Neural cell (in vitro differentiated cells): ENCODE measurements at regions not wholly inside any gene's neighbourhood (a gene's known extent, or its start where the extent isn't known, plus 50 kb on each side); places are given as distances from the start of the nearest gene placed in this dataset.

Source experiments
- H2AFZ ChIP-seq: fragments of 200-600, 300-800 bp; sonication (generic), shearing (Covaris generic); 2 replicates; pipeline ENCODE4 v1.6.0; 2014; ENCODE audit warnings: low read depth, mild to moderate bottlenecking, antibody characterized with exemption, low read length, moderate library complexity
- H3F3A ChIP-seq: fragments of 200-600 bp; shearing (Covaris generic); 2 replicates; pipeline ENCODE4 v1.6.1; 2016; ENCODE audit warnings: mild to moderate bottlenecking, moderate library complexity, mixed read lengths, antibody characterized with exemption, low read length; ENCODE audit not compliant: insufficient read depth, poor library complexity, severe bottlenecking
- H3K27ac ChIP-seq: fragments of 200-600, 300-800 bp; sonication (generic), shearing (Covaris generic); 2 replicates; pipeline ENCODE4 v1.5.1; 2014; ENCODE audit warnings: mild to moderate bottlenecking, low read length, moderate library complexity
- H3K27me3 ChIP-seq: fragments of 300-800, 200-600 bp; sonication (generic), shearing (Covaris generic); 2 replicates; pipeline ENCODE4 v1.6.0; 2014; ENCODE audit warnings: mild to moderate bottlenecking, low read depth, low read length, moderate library complexity; ENCODE audit not compliant: insufficient read depth
- H3K36me3 ChIP-seq: fragments of 300-800, 200-600 bp; sonication (generic), shearing (Covaris generic); 2 replicates; pipeline ENCODE4 v1.5.1; 2014; ENCODE audit warnings: mild to moderate bottlenecking, antibody characterized with exemption, low read length, moderate library complexity; ENCODE audit not compliant: insufficient read depth
- H3K4me2 ChIP-seq: fragments of 300-800, 200-600 bp; sonication (generic), shearing (Covaris generic); 2 replicates; pipeline ENCODE4 v1.6.0; 2014; ENCODE audit warnings: mild to moderate bottlenecking, low read length
- H3K4me3 ChIP-seq: fragments of 300-800, 200-600 bp; sonication (generic), shearing (Covaris generic); 2 replicates; pipeline ENCODE4 v1.5.1; 2014; ENCODE audit warnings: mild to moderate bottlenecking, low read length, moderate library complexity
- H3K79me2 ChIP-seq: fragments of 200-600 bp; shearing (Covaris generic); replicated peaks from 2 replicates; pipeline ENCODE4 v1.6.0; 2014; ENCODE audit warnings: mild to moderate bottlenecking, low read length, moderate library complexity; ENCODE audit not compliant: insufficient read depth
- H3K9ac ChIP-seq: fragments of 300-800, 200-600 bp; sonication (generic), shearing (Covaris generic); 2 replicates; pipeline ENCODE4 v1.6.1; 2016; ENCODE audit warnings: mild to moderate bottlenecking, low read length, mixed read lengths
- H3K9me2 ChIP-seq: fragments of 200-600 bp; shearing (Covaris generic); 2 replicates; pipeline ENCODE4 v1.6.1; 2016; ENCODE audit warnings: mild to moderate bottlenecking, low read length, mixed read lengths; ENCODE audit not compliant: insufficient read depth
- H3K9me3 ChIP-seq: fragments of 200-600, 300-800 bp; sonication (generic), shearing (Covaris generic); 2 replicates; pipeline ENCODE4 v1.6.1; 2016; ENCODE audit warnings: mild to moderate bottlenecking, mixed run types, low read length, moderate library complexity, mixed read lengths
- H4K20me1 ChIP-seq: fragments of 200-600 bp; shearing (Covaris generic); 2 replicates; pipeline ENCODE4 v1.6.1; 2016; ENCODE audit warnings: mild to moderate bottlenecking, mixed run types; ENCODE audit not compliant: insufficient read depth
- CTCF ChIP-seq: fragments of 450-650 bp; IDR thresholded peaks from 2 replicates; pipeline ENCODE4 v1.5.1; 2014; ENCODE audit warnings: antibody characterized with exemption, mild to moderate bottlenecking, moderate library complexity; ENCODE audit not compliant: poor library complexity, severe bottlenecking
- EP300 ChIP-seq: fragments of 450-650 bp; conservative IDR thresholded peaks from 2 replicates; pipeline ENCODE4 v1.6.1; 2014; ENCODE audit warnings: antibody characterized with exemption, mild to moderate bottlenecking, moderate library complexity; ENCODE audit not compliant: poor library complexity, severe bottlenecking
- EZH2 ChIP-seq: fragments of 200-600, 300-800 bp; shearing (Covaris generic), sonication (generic); IDR thresholded peaks from 2 replicates; pipeline ENCODE4 v1.6.1; 2014; ENCODE audit warnings: antibody characterized with exemption, low read length, borderline replicate concordance, mild to moderate bottlenecking; ENCODE audit not compliant: insufficient read depth, poor library complexity, severe bottlenecking
- MXI1 ChIP-seq: fragments of 450-650 bp; conservative IDR thresholded peaks from 2 replicates; pipeline ENCODE4 v1.6.1; 2014; ENCODE audit warnings: antibody characterized with exemption, mild to moderate bottlenecking; ENCODE audit not compliant: poor library complexity, severe bottlenecking
- POLR2AphosphoS5 ChIP-seq: IDR thresholded peaks from 2 replicates; pipeline ENCODE4 v1.6.1; 2012
- RAD21 ChIP-seq: fragments of 450-650 bp; conservative IDR thresholded peaks from 2 replicates; pipeline ENCODE4 v1.6.1; 2014; ENCODE audit warnings: antibody characterized with exemption, mild to moderate bottlenecking, moderate library complexity
- REST ChIP-seq: IDR thresholded peaks from 2 replicates; pipeline ENCODE4 v1.6.1; 2012; ENCODE audit warnings: borderline replicate concordance
- SMC3 ChIP-seq: fragments of 450-650 bp; conservative IDR thresholded peaks from 2 replicates; pipeline ENCODE4 v1.6.1; 2014; ENCODE audit warnings: antibody characterized with exemption, mild to moderate bottlenecking, moderate library complexity; ENCODE audit not compliant: poor library complexity
- TAF1 ChIP-seq: IDR thresholded peaks from 2 replicates; pipeline ENCODE4 v1.6.1; 2012; ENCODE audit warnings: low read depth

- no peak overlapping the region for H3K9ac ChIP-seq
- H3K27me3 ChIP-seq = no peaks in the 10 kb centered on the region
- H3K4me2 ChIP-seq = no peak overlapping the region
- H3K79me2 ChIP-seq = no peaks in the 10 kb centered on the region
- H3K4me3 ChIP-seq = no peak overlapping the region
- no peak overlapping the region for H3K27ac ChIP-seq
- no peaks in the 10 kb centered on the region for H3K9me3 ChIP-seq
- H3K9me2 ChIP-seq = no peaks in the 10 kb centered on the region
- TF ChIP-seq SMC3 (no peak), RAD21 (no peak), CTCF (no peak), EZH2 (no peak), MXI1 (no peak), REST (no peak), EP300 (no peak), TAF1 (no peak), POLR2AphosphoS5 (no peak)
- no peaks in the 10 kb centered on the region for H4K20me1 ChIP-seq
- no peaks in the 10 kb centered on the region for H3K36me3 ChIP-seq
- H3F3A ChIP-seq = no peaks in the 10 kb centered on the region
- H2AFZ ChIP-seq = no peak overlapping the region
These were observed 141.3 kb upstream of the NCAM2 start for GRCh38 chr21:20856926-20857325.

GRCh38 chr21:20874202-20874601 lies 124.0 kb upstream of the NCAM2 start:
- H3K79me2 ChIP-seq = no peaks in the 10 kb centered on the region

More at GRCh38 chr21:20874202-20874601, 124.0 kb upstream of the NCAM2 start:
- H3F3A ChIP-seq = no peaks in the 10 kb centered on the region
- no peaks in the 10 kb centered on the region for H4K20me1 ChIP-seq
- H3K4me2 ChIP-seq = no peak overlapping the region
- no peaks in the 10 kb centered on the region for H3K9me2 ChIP-seq
- no peaks in the 10 kb centered on the region for H3K9me3 ChIP-seq
- no peaks in the 10 kb centered on the region for H3K27me3 ChIP-seq
- H3K36me3 ChIP-seq = no peaks in the 10 kb centered on the region
- no peak overlapping the region for H3K9ac ChIP-seq
- H3K4me3 ChIP-seq = no peak overlapping the region
- H3K27ac ChIP-seq = no peak overlapping the region
- H2AFZ ChIP-seq = no peak overlapping the region
- no peak for TF ChIP-seq EP300
- no peak for TF ChIP-seq RAD21
- TF ChIP-seq MXI1 = no peak
- TF ChIP-seq SMC3 = no peak
- peak; percentile 58 for TF ChIP-seq POLR2AphosphoS5
- peak; percentile 50 for TF ChIP-seq REST
- TF ChIP-seq TAF1 = no peak
- no peak for TF ChIP-seq CTCF
- TF ChIP-seq EZH2 = no peak
